Spleen (tissue), 11 donors: ENCODE measurements at regions not wholly inside any gene's neighbourhood (a gene's known extent, or its start where the extent isn't known, plus 50 kb on each side); places are given as distances from the start of the nearest gene placed in this dataset.

Experiments used
- DNase-seq: peaks from one replicate; pipeline ENCODE4 v3.0.0-alpha.2; 2020
- H3K27ac ChIP-seq, 8 donors: fragments of 200-600 bp; sonication (generic) in 7 of 8; 1 replicate in 4 of 8; 2 replicates in 4 of 8; pipeline versions ENCODE4 v1.5.0 to v1.8.0; 2016 to 2021; ENCODE audit warnings: inconsistent platforms in 4 of 8, mild to moderate bottlenecking in 4 of 8, moderate library complexity in 1 of 8
- H3K27me3 ChIP-seq, 7 donors: fragments of 200-600 bp; sonication (generic) in 6 of 7; replicated peaks in 1 of 7; 1 replicate in 4 of 7; 2 replicates in 3 of 7; pipeline versions ENCODE4 v1.5.0 to v1.8.0; 2016 to 2021; ENCODE audit warnings: inconsistent platforms in 3 of 7, mild to moderate bottlenecking in 1 of 7
- H3K36me3 ChIP-seq, 6 donors: fragments of 200-600 bp; sonication (generic) in 5 of 6; 1 replicate in 4 of 6; 2 replicates in 2 of 6; pipeline versions ENCODE4 v1.5.0 to v1.8.0; 2016 to 2021; ENCODE audit warnings: inconsistent platforms in 2 of 6
- H3K4me1 ChIP-seq, 6 donors: fragments of 200-600 bp; sonication (generic) in 5 of 6; 1 replicate in 3 of 6; 2 replicates in 3 of 6; pipeline versions ENCODE4 v1.5.0 to v1.8.0; 2016 to 2021; ENCODE audit warnings: inconsistent platforms in 3 of 6
- H3K4me3 ChIP-seq, 8 donors: fragments of 200-600 bp; sonication (generic) in 7 of 8; 1 replicate in 4 of 8; 2 replicates in 4 of 8; pipeline versions ENCODE4 v1.5.0 to v1.8.0; 2016 to 2021; ENCODE audit warnings: inconsistent platforms in 4 of 8, mild to moderate bottlenecking in 4 of 8, moderate library complexity in 2 of 8
- H3K9me3 ChIP-seq, 8 donors: fragments of 200-600 bp; sonication (generic) in 7 of 8; 1 replicate in 4 of 8; 2 replicates in 4 of 8; pipeline versions ENCODE4 v1.5.0 to v1.8.0; 2016 to 2021; ENCODE audit warnings: inconsistent platforms in 4 of 8
- CTCF ChIP-seq, 11 experiments: fragments of 200-600 bp in 7 of 11; fragments of 450-650 bp in 4 of 11; sonication (generic) in 4 of 11; IDR thresholded peaks in 8 of 11; conservative IDR thresholded peaks in 3 of 11; 1 replicate in 7 of 11; 2 replicates in 4 of 11; pipeline versions ENCODE4 v1.4.0 to v1.8.0; 2016 to 2021; ENCODE audit warnings: antibody characterized with exemption in 11 of 11, inconsistent platforms in 4 of 11, mild to moderate bottlenecking in 1 of 11
- POLR2A ChIP-seq, 3 donors: fragments of 450-650 bp; IDR thresholded peaks; one replicate each; pipeline ENCODE4 v1.5.1; 2017; ENCODE audit warnings: antibody characterized with exemption in 3 of 3, mild to moderate bottlenecking in 1 of 3
- POLR2AphosphoS5 ChIP-seq, 3 donors: sonication (generic); formaldehyde crosslinking; IDR thresholded peaks; one replicate each; pipeline ENCODE4 v1.5.1; 2017; ENCODE audit warnings: antibody characterized with exemption in 3 of 3
- WGBS, 5 donors: extraction: QIAGEN DNeasy Blood & Tissue Kit in 3 of 5; methylation state at CpG; one replicate each; pipeline versions ENCODE4 v1.1.5 to v1.1.7; 2013 to 2018; 5-methylcytosine and 5-hydroxymethylcytosine counted together
- intact Hi-C: fragments of 100-400 bp; cut with DNase I; formaldehyde crosslinking; loops from one replicate; pipeline ENCODE4 v1.15.0; 2023; ENCODE audit warnings: low total_unique reads
- donor health status: healthy with polysubstance abuse.
- donor health status: DM: no; HTN: no; CAD: no; lungs with moderate emphysema.
- donor health status: DM: no; HTN: no; CAD: no.
- donor health status: Bipolar disorder and iron deficiency.
- donor health status: healthy.
- donor health status: DM: no; HTN: no; CAD: no.
- donor health status: DM: yes; HTN: yes; CAD: no.

DNA sequence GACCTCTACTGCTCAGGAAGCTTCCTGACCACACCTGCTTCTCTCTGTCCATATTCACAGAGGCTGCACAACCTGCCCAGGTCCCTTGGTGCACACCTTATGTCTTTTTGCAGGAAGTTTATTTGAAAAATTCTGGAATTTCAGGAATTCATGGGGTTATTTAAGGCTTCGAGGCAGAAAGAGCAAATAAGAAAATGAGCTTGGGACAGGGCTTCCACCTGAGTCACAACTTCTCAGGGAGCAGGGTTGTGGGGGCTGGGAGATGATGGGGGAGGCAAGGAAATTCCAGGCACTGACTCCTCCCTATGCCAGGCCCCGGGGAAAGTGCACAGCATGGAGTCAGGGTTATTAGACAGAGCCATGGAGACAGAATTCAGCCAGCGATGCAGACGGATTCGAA lies 57.7 kb downstream of the INHBB start:
- H3K36me3 ChIP-seq, result no peaks in the 10 kb centered on the region
- intact Hi-C loops, result no loop called here
- H3K27me3 ChIP-seq, result peaks cover 0 to 40% (median 0%) of the 10 kb centered on the region in 7 donors
- DNase-seq, result peak; percentile 31
- no peak overlapping the region for H3K4me3 ChIP-seq
- 76 to 93% (median 87%) methylated on average over 5 of the region's 5 CpGs for WGBS, 5 donors
- no peaks in the 10 kb centered on the region for H3K4me1 ChIP-seq
- peaks cover 0 to 13% (median 8%) of the 10 kb centered on the region in 8 donors for H3K9me3 ChIP-seq
- TF ChIP-seq CTCF (IDR thresholded peaks at IDR 0.05 in 8 of 11, conservative IDR thresholded peaks at IDR 0.05 in 3 of 11) (no peak), POLR2AphosphoS5 (IDR thresholded peaks at IDR 0.05) (no peak), POLR2A (IDR thresholded peaks at IDR 0.05) (no peak)
- no peak overlapping the region for H3K27ac ChIP-seq

DNA sequence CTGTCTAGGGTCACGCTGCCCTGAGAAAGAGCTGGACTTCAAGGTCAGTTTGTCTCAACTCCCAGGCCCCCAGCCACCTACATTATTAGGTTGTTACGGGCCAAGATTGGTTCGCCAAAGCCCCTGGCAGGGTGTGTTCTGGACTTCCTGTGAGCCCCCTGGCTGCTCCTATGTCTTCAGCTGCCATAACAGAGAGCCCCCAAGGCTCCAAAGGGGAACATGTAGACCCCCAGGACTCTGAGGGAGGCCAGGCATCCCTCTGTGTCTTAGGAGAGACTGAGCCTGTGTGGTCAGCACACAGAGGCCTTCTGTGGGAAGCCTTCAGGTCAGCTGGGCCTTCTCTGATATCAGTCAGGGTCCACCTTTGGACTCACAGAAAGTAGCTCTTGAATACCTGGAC lies 58.3 kb downstream of the INHBB start:
- no peak for TF ChIP-seq POLR2A (IDR thresholded peaks at IDR 0.05)
- no peak for TF ChIP-seq POLR2AphosphoS5 (IDR thresholded peaks at IDR 0.05)
- TF ChIP-seq CTCF (IDR thresholded peaks at IDR 0.05 in 8 of 11, conservative IDR thresholded peaks at IDR 0.05 in 3 of 11), result no peak
- Histone ChIP-seq H3K4me3 (no peak overlapping the region), H3K4me1 (no peaks in the 10 kb centered on the region), H3K27me3 (peaks cover 0 to 34% (median 0%) of the 10 kb centered on the region in 7 donors), H3K9me3 (peaks cover 0 to 19% (median 14%) of the 10 kb centered on the region in 8 donors), H3K36me3 (no peaks in the 10 kb centered on the region), H3K27ac (no peak overlapping the region)
- peak; percentile 19 for DNase-seq
- WGBS, 5 donors, result 53 to 89% (median 77%) methylated on average over 3 of the region's 3 CpGs
- intact Hi-C loops, result no loop called here

- no peak overlapping the region for H3K4me3 ChIP-seq
- TF ChIP-seq POLR2A (IDR thresholded peaks at IDR 0.05) (no peak), POLR2AphosphoS5 (IDR thresholded peaks at IDR 0.05) (no peak), CTCF (IDR thresholded peaks at IDR 0.05 in 8 of 11, conservative IDR thresholded peaks at IDR 0.05 in 3 of 11) (no peak)
- 85 to 92% (median 90%) methylated on average over 18 to 19 of the region's 19 CpGs for WGBS, 5 donors
- DNase-seq, result peak; percentile 55
- peaks cover 0 to 27% (median 22%) of the 10 kb centered on the region in 8 donors for H3K9me3 ChIP-seq
- peaks cover 0 to 28% (median 0%) of the 10 kb centered on the region in 7 donors for H3K27me3 ChIP-seq
- H3K27ac ChIP-seq, result no peak overlapping the region
- no peaks in the 10 kb centered on the region for H3K36me3 ChIP-seq
- intact Hi-C loops, result no loop called here
- H3K4me1 ChIP-seq, result no peaks in the 10 kb centered on the region
Observed at GRCh38 chr2:120404941-120405758, 59.2 kb downstream of the INHBB start.

DNA sequence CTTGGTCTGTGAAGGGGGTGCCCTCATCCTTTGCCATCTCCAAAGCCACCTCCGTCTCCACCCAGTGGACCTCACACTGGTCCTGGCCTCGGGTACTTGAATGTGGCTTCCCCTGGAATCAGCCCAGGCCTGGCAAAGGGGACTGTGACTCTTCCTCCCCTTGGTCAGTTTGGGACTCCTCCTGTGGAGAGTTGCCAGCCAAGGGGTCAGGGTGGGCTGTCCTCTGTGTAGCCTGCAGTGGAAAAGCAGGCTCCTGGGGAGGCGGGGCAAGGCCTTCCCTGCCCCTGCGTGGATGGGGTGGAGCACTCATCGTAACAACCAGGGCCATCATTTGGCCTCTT lies 59.8 kb downstream of the INHBB start:
- Histone ChIP-seq H3K4me3 (no peak overlapping the region), H3K27ac (no peak overlapping the region), H3K4me1 (no peaks in the 10 kb centered on the region), H3K9me3 (peaks cover 0 to 33% (median 27%) of the 10 kb centered on the region in 8 donors), H3K27me3 (peaks cover 0 to 22% (median 0%) of the 10 kb centered on the region in 7 donors), H3K36me3 (no peaks in the 10 kb centered on the region)
- TF ChIP-seq CTCF (IDR thresholded peaks at IDR 0.05 in 8 of 11, conservative IDR thresholded peaks at IDR 0.05 in 3 of 11) (no peak), POLR2A (IDR thresholded peaks at IDR 0.05) (no peak), POLR2AphosphoS5 (IDR thresholded peaks at IDR 0.05) (no peak)
- WGBS, 5 donors, result 70 to 88% (median 77%) methylated on average over 2 to 5 of the region's 5 CpGs
- intact Hi-C loops, result no loop called here
- no peak for DNase-seq
